GM12891 (cell line): ENCODE measurements at regions not wholly inside any gene's neighbourhood (a gene's known extent, or its start where the extent isn't known, plus 50 kb on each side); places are given as distances from the start of the nearest gene placed in this dataset.

Experiments used
- DNase-seq: peaks from one replicate; pipeline ENCODE4 v3.0.0; 2011; ENCODE audit warnings: low spot score; ENCODE audit not compliant: insufficient read length
- FAIRE-seq: peaks from 2 replicates; lab custom pipeline; 2011; peaks lifted over from hg19 to GRCh38; lab: Jason Lieb, UNC
- PAX5 ChIP-seq: IDR thresholded peaks from 2 replicates; pipeline ENCODE4 v1.6.1; 2011; ENCODE audit warnings: low read length, moderate library complexity, mild to moderate bottlenecking; ENCODE audit not compliant: insufficient read depth, severe bottlenecking
- POLR2A ChIP-seq: IDR thresholded peaks from 2 replicates; pipeline ENCODE4 v1.6.1; 2011; ENCODE audit warnings: low read depth, low read length, control low read depth
- POLR2AphosphoS5 ChIP-seq: IDR thresholded peaks from 2 replicates; pipeline ENCODE4 v1.6.1; 2011; ENCODE audit warnings: low read depth, low read length, control low read depth
- POU2F2 ChIP-seq: IDR thresholded peaks from 2 replicates; pipeline ENCODE4 v1.6.1; 2011; ENCODE audit warnings: low read depth, mild to moderate bottlenecking, control low read depth, low read length, moderate library complexity
- SPI1 ChIP-seq: IDR thresholded peaks from 2 replicates; pipeline ENCODE4 v1.6.1; 2011; ENCODE audit warnings: low read depth, low read length, control low read depth
- TAF1 ChIP-seq: IDR thresholded peaks from 2 replicates; pipeline ENCODE4 v1.6.1; 2011; ENCODE audit warnings: low read depth, low read length, control low read depth

DNA sequence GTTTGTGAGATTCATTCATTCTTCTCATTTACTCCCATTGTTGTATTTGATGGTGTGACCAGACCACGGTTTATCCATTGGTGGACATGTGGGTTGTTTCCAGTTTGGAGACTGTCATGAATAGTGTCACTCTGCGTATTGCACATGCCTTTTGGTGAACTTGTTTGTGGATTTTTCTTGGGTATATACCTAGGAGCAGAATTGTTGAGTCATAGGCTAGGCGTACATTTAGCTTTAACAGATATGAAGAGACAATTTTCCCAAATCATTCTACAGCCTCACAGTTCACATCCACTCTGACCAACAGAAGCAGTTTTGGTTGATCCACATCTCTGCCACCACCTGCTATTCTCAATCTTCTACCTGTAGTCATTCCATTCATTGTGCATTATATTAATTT lies 66.0 kb upstream of the FAM20C start:
- DNase-seq: no peak
- no peak for FAIRE-seq
- TF ChIP-seq TAF1: no peak
- no peak for TF ChIP-seq PAX5
- TF ChIP-seq SPI1: no peak
- TF ChIP-seq POLR2A: no peak
- no peak for TF ChIP-seq POU2F2
- no peak for TF ChIP-seq POLR2AphosphoS5

DNA sequence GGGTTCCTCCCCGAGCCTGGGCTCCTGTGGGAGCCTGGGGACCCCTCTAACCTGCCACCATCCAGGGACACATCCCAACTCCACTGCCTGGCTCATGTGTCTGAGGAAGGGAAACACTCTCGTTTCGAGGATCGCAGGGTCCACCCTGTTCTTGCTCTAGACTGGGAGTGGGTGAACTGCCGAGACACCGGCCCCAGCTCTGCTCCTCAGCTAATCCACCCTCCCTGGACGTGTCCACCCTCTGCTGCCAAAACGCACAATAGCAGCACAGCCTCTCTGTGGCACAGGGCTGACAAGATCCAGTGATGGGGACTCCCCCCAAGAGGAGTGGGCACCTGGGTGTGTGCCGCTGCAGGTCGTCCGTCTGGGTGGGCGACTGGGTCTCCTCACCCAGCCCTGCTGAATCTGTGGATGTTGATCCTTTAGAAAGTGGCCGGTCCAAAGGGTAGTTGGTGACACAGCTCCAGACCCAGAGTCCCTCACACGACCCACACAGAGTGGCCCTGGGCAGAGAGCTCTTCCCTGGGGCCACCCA lies 65.2 kb upstream of the FAM20C start:
- DNase-seq (no peak), FAIRE-seq (no peak)
- TF ChIP-seq PAX5 (no peak), POU2F2 (no peak), TAF1 (no peak), POLR2A (no peak), POLR2AphosphoS5 (no peak), SPI1 (no peak)

DNA sequence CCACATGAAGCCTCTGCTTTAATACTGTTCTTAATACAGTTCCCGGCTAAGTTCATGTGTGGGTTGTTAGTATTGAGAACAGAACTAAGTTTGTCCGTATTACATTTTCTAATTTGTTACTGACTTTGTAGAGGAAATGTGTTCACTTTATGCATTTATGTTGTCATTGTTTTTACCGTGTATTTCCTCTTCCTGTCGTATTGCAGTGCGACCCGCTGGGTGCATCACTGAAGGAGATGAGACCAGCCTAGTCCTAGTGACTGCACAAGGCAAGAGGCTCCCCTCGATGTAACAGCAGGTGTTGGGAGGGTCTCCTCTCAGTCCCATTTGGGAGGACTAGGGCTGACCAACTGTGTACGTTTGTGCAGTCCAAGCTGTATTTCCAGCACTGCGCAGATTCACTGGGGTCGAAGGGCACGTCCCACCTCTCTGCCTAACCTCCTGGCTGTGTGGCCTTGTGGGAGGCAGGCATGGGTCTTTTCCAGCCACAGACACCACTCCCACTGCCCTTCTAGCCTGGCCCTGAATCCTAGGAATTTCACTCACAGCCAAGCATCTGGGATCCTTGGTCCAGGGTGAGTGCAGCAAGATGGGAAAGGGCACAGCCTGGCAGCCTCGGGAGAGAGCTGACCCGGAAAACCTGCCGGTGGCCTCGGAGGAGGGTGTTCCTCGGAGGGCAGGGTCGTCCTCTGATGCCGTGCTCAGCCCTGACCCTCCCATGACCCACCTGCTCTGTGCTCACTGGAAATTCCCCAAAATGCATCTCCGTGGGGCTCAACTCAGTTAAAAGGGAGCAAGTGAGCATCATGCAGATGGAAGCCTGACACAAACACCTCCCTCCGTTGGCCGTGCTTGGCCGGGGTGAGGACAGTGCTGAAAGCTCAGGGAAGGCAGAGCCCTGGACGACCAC lies 63.9 kb upstream of the FAM20C start:
- TF ChIP-seq POU2F2 (no peak), POLR2A (no peak), TAF1 (no peak), SPI1 (no peak), PAX5 (no peak)
- DNase-seq (no peak), FAIRE-seq (no peak)

DNA sequence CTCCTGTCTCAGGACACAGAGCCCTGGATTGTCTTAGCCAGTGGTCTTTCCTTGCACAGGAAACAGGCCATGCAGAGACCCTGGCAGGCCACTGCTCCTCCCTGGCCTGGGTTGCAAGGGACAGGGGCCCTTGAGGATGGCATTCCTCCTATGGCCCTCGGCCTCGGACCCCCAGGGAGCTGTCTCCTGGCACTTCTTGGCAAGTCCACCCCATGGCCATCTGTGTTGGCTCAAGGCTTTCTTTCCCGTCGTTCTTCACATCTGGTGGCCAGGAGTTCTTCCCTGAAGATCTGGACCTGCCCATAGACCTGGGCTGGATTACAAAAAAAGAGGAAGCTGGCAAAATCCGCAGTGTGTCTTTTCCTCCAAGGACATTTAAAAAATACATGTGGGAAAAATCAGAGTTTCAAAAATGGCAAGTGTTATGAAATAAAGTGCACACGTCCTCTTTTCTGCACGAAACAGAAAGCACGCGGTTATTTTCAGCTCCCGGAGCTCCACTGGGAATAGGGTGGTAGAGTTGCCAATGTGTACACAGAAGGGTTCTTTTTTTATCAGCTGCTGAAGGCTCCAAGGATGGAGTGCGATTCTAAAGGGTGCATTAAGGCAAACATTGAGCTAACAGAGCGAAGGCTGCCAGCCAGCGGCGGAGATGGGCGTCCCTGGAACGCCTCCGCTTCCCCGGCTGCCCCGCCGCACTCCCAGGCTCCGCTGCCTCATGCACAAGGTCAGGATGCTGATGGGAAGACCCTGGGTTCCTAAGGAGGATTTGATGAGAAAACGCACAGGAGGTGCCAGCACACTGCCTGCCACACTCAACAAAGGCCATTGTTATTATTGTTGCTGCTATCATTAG lies 62.8 kb upstream of the FAM20C start:
- FAIRE-seq (no peak), DNase-seq (no peak)
- TF ChIP-seq SPI1: no peak
- TF ChIP-seq POLR2A: no peak
- no peak for TF ChIP-seq TAF1
- no peak for TF ChIP-seq PAX5
- no peak for TF ChIP-seq POU2F2
- TF ChIP-seq POLR2AphosphoS5: no peak

DNA sequence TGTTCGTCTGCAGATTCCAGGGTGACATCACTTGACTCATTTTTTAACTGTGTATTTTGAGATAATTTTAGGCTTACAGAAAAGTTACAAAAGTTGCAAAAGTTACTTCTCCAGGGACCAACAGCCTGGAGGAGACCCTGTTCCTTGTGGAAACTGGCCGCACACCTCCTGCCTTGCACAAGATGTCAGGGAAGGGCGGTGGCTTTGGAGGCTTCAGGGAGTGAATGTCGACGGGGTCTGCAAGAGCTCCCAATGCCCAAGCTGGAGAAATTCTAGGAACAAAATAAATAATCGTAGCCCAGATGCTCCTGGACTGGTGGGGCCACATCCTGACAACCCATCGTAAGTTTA lies 62.2 kb upstream of the FAM20C start:
- no peak for FAIRE-seq

DNA sequence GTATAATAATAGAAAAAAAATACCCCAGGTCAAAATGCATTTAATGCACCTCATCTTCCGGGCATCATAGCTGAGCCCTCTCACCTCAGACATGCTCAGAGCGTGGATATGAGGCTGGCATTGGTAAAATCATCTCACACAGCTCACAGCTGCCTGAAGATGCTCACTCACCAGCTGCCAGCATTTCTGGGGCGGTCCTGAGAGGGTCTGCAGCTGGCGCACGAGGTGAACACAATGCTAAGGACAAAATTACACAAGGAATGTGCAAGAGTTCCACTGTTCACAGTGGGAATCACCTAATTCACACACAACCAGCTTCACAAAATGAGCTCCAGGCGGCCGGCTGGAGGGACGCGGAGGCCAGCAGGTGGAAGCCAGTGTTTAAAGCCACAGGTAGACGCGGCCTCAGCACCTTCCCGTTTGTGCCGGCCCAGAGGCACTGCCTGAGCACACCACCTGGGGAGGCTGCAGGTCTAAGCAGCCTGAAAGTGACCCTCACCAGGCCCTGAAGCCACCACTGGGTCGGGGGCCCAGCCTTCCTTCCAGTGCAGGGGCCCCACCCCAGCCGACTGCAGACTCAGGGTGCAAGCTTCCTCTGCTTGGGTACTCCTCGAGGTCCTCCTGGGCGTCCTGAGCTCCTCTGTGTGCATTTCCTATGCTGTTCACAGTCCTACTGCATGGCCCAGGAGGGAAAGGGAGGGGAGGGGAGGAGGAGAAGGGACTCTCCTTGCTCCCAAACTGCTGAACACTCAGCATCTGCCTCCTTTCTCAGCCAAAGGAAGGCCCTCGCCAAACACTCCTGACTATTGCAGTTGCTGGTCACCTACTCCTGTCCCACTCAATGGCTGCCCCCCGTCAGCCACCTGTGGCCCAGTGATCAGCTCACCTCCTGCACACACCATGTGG lies 61.2 kb upstream of the FAM20C start:
- FAIRE-seq: no peak
- no peak for TF ChIP-seq SPI1
- TF ChIP-seq PAX5: no peak
- no peak for TF ChIP-seq POU2F2
- no peak for TF ChIP-seq POLR2AphosphoS5
- TF ChIP-seq TAF1: no peak
- TF ChIP-seq POLR2A: no peak
- DNase-seq: no peak

More for the DNA sequence above, 62.2 kb upstream of the FAM20C start:
- TF ChIP-seq SPI1 (no peak), TAF1 (no peak), POLR2AphosphoS5 (no peak), POLR2A (no peak), PAX5 (no peak), POU2F2 (no peak)
- no peak for DNase-seq

DNA sequence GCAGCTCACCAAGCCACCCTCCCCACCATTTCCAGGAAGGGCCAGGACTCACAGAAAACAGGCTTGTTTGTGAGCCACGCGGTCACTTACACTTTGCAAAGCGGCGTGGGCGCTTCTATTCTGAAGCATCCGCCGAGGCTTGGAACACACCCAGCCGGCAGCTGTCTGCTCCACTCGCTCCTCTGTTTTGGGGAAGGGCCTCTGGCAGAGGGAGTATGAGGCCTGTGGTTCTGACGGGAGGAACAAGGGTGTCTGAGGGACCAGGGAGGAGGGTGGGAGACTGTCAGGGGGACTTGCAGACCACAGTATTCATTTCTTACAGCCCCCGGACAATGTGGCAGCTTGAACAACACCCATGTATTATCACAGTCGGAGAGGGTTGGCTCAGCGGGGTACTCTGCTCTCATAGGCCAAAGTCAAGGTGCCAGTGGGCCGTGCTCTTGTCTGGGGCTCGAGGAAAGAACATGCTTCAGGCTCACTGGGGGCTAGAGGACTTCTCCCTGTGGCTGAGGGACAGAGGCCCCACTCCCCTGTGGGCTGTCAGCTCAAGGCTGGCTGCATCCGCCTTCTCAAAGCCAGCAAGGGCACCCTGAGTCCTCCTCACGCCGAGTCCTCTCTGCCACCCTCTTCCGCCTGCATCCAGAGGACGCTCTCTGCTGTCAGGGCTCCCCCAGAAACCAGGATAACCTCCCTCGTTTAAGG lies 60.4 kb upstream of the FAM20C start:
- TF ChIP-seq PAX5 (no peak), TAF1 (no peak), POLR2AphosphoS5 (no peak), POU2F2 (no peak), SPI1 (no peak), POLR2A (no peak)
- FAIRE-seq (no peak), DNase-seq (no peak)

DNA sequence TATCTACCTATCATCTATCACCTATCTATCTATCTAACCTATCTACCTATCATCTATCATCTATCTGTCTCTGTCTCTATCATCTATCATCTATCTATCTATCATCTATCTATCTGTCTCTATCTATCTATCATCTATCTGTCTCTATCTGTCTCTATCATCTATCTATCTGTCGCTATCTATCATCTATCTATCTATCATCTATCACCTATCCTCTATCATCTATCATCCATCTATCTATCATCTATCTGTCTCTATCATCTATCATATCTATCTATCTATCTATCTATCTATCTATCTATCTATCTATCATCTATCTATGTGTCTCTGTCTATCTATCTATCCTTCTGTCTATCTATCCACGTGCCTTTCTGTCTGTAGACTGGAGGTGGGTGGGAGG lies 59.5 kb upstream of the FAM20C start:
- no peak for FAIRE-seq
- DNase-seq: no peak
- TF ChIP-seq POU2F2 (no peak), POLR2AphosphoS5 (no peak), PAX5 (no peak), TAF1 (no peak), SPI1 (no peak), POLR2A (no peak)

DNA sequence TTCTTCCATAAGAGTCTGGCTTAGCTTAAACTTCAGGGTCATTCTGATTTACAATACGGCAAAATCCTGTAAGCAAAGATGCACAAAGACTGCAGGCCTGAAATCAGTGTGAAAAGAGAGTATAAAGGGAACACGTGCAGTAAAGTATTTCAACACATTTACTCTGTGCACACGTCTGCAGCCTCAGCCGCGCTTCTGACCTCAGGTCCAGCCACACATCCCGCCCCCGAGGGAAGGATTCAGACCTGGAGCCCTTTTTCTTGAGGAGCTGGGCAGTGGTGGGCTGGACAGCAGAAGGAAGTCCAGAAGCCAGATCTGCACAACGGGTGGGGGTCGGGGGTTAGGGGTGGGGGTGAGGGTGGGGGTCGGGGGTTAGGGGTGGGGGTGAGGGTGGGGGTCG lies 58.9 kb upstream of the FAM20C start:
- DNase-seq: no peak
- TF ChIP-seq POU2F2 (no peak), POLR2A (no peak), PAX5 (no peak), TAF1 (no peak), SPI1 (no peak), POLR2AphosphoS5 (no peak)
- no peak for FAIRE-seq
